H1 (cell line): ENCODE measurements at regions not wholly inside any gene's neighbourhood (a gene's known extent, or its start where the extent isn't known, plus 50 kb on each side); places are given as distances from the start of the nearest gene placed in this dataset.

Experiments used
- CTCF ChIA-PET: fragments of 300-600 bp; sonication (Branson Sonifier 250); formaldehyde crosslinking; loops from one replicate; lab custom pipeline; 2021; ENCODE audit not compliant: partially characterized antibody; lab: Charles Lee
- POLR2A ChIA-PET: fragments of 300-600 bp; sonication (Branson Sonifier 250); formaldehyde crosslinking; loops from one replicate; lab custom pipeline; 2021; ENCODE audit warnings: inconsistent platforms; ENCODE audit not compliant: partially characterized antibody; lab: Charles Lee
- DNase-seq, 2 experiments: peaks; one replicate each; pipeline versions ENCODE4 v3.0.0 to v3.0.0-alpha.2; 2010 to 2022; ENCODE audit warnings: low spot score in 2 of 2, low read depth in 1 of 2, mixed read lengths in 1 of 2
- FAIRE-seq: peaks from 2 replicates; lab custom pipeline; 2011; peaks lifted over from hg19 to GRCh38; lab: Jason Lieb, UNC
- H2AFZ ChIP-seq: 2 replicates; pipeline ENCODE4 v1.8.1; 2012; ENCODE audit warnings: low read length, inconsistent platforms
- H2AK5ac ChIP-seq: 2 replicates; pipeline ENCODE4 v1.6.1; 2013; ENCODE audit warnings: low read depth, low read length
- H2BK120ac ChIP-seq: replicated peaks from 2 replicates; pipeline ENCODE3; 2013; ENCODE audit warnings: low read depth, low read length, inconsistent platforms
- H2BK12ac ChIP-seq: 2 replicates; pipeline ENCODE4 v1.6.1; 2013; ENCODE audit warnings: low read depth, low read length
- H2BK15ac ChIP-seq: 2 replicates; pipeline ENCODE4 v1.6.1; 2013; ENCODE audit warnings: low read length
- H2BK20ac ChIP-seq: 2 replicates; pipeline ENCODE4 v1.6.1; 2013; ENCODE audit warnings: low read length
- H2BK5ac ChIP-seq: 2 replicates; pipeline ENCODE4 v1.6.1; 2013; ENCODE audit warnings: low read depth, low read length
- H3K14ac ChIP-seq: 2 replicates; pipeline ENCODE4 v1.6.1; 2013; ENCODE audit warnings: inconsistent platforms; ENCODE audit not compliant: insufficient read length
- H3K18ac ChIP-seq: 2 replicates; pipeline ENCODE4 v1.6.1; 2013; ENCODE audit warnings: low read length; ENCODE audit errors: extremely low read depth
- H3K23ac ChIP-seq: 2 replicates; pipeline ENCODE4 v1.6.1; 2013; ENCODE audit warnings: inconsistent platforms; ENCODE audit not compliant: insufficient read length
- H3K23me2 ChIP-seq: 2 replicates; pipeline ENCODE4 v1.6.1; 2013; ENCODE audit warnings: low read depth, low read length
- H3K27ac ChIP-seq: 2 replicates; pipeline ENCODE4 v1.6.1; 2011; ENCODE audit warnings: low read depth, low read length, inconsistent platforms
- H3K27me3 ChIP-seq, 4 experiments: replicated peaks in 1 of 4; 1 replicate in 1 of 4; 2 replicates in 3 of 4; pipeline versions ENCODE4 v1.6.1 to v1.8.1; 2011 to 2013; ENCODE audit warnings: low read length in 3 of 4, mild to moderate bottlenecking in 3 of 4, inconsistent platforms in 2 of 4, mixed read lengths in 2 of 4, moderate library complexity in 1 of 4; ENCODE audit not compliant: control insufficient read depth in 3 of 4, insufficient read depth in 3 of 4; ENCODE audit errors: extremely low read depth in 1 of 4
- H3K36me3 ChIP-seq, 4 experiments: 2 replicates each; pipeline versions ENCODE4 v1.6.1 to v1.8.1; 2011 to 2013; ENCODE audit warnings: mild to moderate bottlenecking in 4 of 4, low read length in 3 of 4, moderate library complexity in 2 of 4, control low read depth in 1 of 4, inconsistent platforms in 1 of 4; ENCODE audit not compliant: insufficient read depth in 4 of 4, control insufficient read depth in 2 of 4
- H3K4ac ChIP-seq: replicated peaks from 2 replicates; pipeline ENCODE3; 2013; ENCODE audit warnings: low read length, low read depth, mixed read lengths, inconsistent platforms; ENCODE audit not compliant: insufficient read length
- H3K4me1 ChIP-seq, 4 experiments: replicated peaks in 1 of 4; 1 replicate in 1 of 4; 2 replicates in 3 of 4; pipeline versions ENCODE4 v1.6.1 to v1.8.1; 2011 to 2013; ENCODE audit warnings: low read length in 3 of 4, inconsistent platforms in 2 of 4, mixed read lengths in 1 of 4; ENCODE audit not compliant: insufficient read depth in 4 of 4, control insufficient read depth in 3 of 4
- H3K4me2 ChIP-seq, 2 experiments: 2 replicates each; pipeline versions ENCODE4 v1.6.1 to v1.8.1; 2011 to 2013; ENCODE audit warnings: low read depth in 2 of 2, low read length in 2 of 2, control low read depth in 1 of 2, inconsistent platforms in 1 of 2, mild to moderate bottlenecking in 1 of 2; ENCODE audit not compliant: insufficient read depth in 1 of 2
- H3K4me3 ChIP-seq, 4 experiments: fragments of 200-600, 300-600 bp in 1 of 4; sonication (generic), shearing (Covaris generic), sonication (Bioruptor Twin) in 1 of 4; 2 replicates each; pipeline versions ENCODE4 v1.5.1 to v1.8.1; 2011 to 2016; ENCODE audit warnings: low read length in 4 of 4, low read depth in 3 of 4, control low read depth in 2 of 4, inconsistent platforms in 2 of 4, mild to moderate bottlenecking in 2 of 4, mixed read lengths in 1 of 4, moderate library complexity in 1 of 4; ENCODE audit not compliant: insufficient read depth in 2 of 4; ENCODE audit errors: extremely low read depth in 1 of 4
- H3K56ac ChIP-seq: replicated peaks from 2 replicates; pipeline ENCODE3; 2013; ENCODE audit warnings: low read depth, mild to moderate bottlenecking, mixed read lengths, low read length, inconsistent platforms; ENCODE audit not compliant: insufficient read length
- H3K79me1 ChIP-seq: 2 replicates; pipeline ENCODE4 v1.6.1; 2013; ENCODE audit warnings: low read depth, low read length, control low read depth
- H3K79me2 ChIP-seq, 2 experiments: 2 replicates each; pipeline versions ENCODE4 v1.6.1 to v1.8.1; 2012 to 2013; ENCODE audit warnings: low read length in 2 of 2, mild to moderate bottlenecking in 2 of 2, inconsistent platforms in 1 of 2; ENCODE audit not compliant: insufficient read depth in 2 of 2, control insufficient read depth in 1 of 2
- H3K9ac ChIP-seq, 4 experiments: replicated peaks in 1 of 4; 1 replicate in 1 of 4; 2 replicates in 3 of 4; pipeline versions ENCODE4 v1.6.1 to v1.8.1; 2011 to 2013; ENCODE audit warnings: low read depth in 3 of 4, low read length in 3 of 4, control low read depth in 2 of 4, mild to moderate bottlenecking in 2 of 4, moderate library complexity in 2 of 4, inconsistent platforms in 1 of 4; ENCODE audit errors: extremely low read depth in 1 of 4
- H3K9me3 ChIP-seq, 2 experiments: 2 replicates each; pipeline versions ENCODE4 v1.6.1 to v1.8.1; 2012 to 2013; ENCODE audit warnings: mild to moderate bottlenecking in 2 of 2, moderate library complexity in 2 of 2, control low read depth in 1 of 2, inconsistent platforms in 1 of 2, low read depth in 1 of 2, low read length in 1 of 2, mixed read lengths in 1 of 2; ENCODE audit not compliant: insufficient read depth in 2 of 2
- H4K20me1 ChIP-seq, 2 experiments: replicated peaks in 1 of 2; 2 replicates each; pipeline versions ENCODE3 to v1.8.1; 2011 to 2013; ENCODE audit warnings: inconsistent platforms in 2 of 2, low read length in 2 of 2, mild to moderate bottlenecking in 1 of 2; ENCODE audit not compliant: insufficient read depth in 2 of 2, control insufficient read depth in 1 of 2
- H4K5ac ChIP-seq: 2 replicates; pipeline ENCODE4 v1.6.1; 2013; ENCODE audit warnings: low read length, low read depth, mixed read lengths, inconsistent platforms; ENCODE audit not compliant: insufficient read length
- H4K8ac ChIP-seq: 2 replicates; pipeline ENCODE4 v1.8.0; 2013; ENCODE audit warnings: mild to moderate bottlenecking, moderate library complexity, low read length, inconsistent platforms; ENCODE audit not compliant: insufficient read depth; ENCODE audit errors: extremely low read depth
- H4K91ac ChIP-seq: replicated peaks from 2 replicates; pipeline ENCODE3; 2013; ENCODE audit warnings: low read length, mixed read lengths, inconsistent platforms; ENCODE audit not compliant: insufficient read length
- BCL11A ChIP-seq, 2 experiments: IDR thresholded peaks; one replicate each; pipeline ENCODE4 v1.6.1; 2011; ENCODE audit warnings: low read depth in 2 of 2, low read length in 2 of 2, mild to moderate bottlenecking in 2 of 2
- CBX8 ChIP-seq: fragments of 300-800, 300-1000 bp; sonication (generic); IDR thresholded peaks from 2 replicates; pipeline ENCODE4 v1.7.1; 2016; ENCODE audit warnings: low read depth, low read length, borderline replicate concordance
- CTBP2 ChIP-seq: IDR thresholded peaks from 2 replicates; pipeline ENCODE4 v1.7.0; 2011; ENCODE audit warnings: borderline replicate concordance, mild to moderate bottlenecking, moderate library complexity, mixed read lengths, low read length; ENCODE audit not compliant: insufficient read depth, insufficient read length
- GABPA ChIP-seq: IDR thresholded peaks from 2 replicates; pipeline ENCODE4 v1.6.1; 2011; ENCODE audit warnings: mild to moderate bottlenecking, low read length, moderate library complexity, borderline replicate concordance; ENCODE audit not compliant: insufficient read depth
- GTF2F1 ChIP-seq: IDR thresholded peaks from 2 replicates; pipeline ENCODE4 v1.6.1; 2012; ENCODE audit warnings: low read depth, low read length, improper control_type of control experiment, borderline replicate concordance
- KDM1A ChIP-seq: fragments of 200-600, 300-600 bp; sonication (generic); IDR thresholded peaks from 2 replicates; pipeline ENCODE4 v1.7.1; 2016; ENCODE audit warnings: mild to moderate bottlenecking, low read length, borderline replicate concordance
- SP1 ChIP-seq: IDR thresholded peaks from 2 replicates; pipeline ENCODE4 v1.6.1; 2011; ENCODE audit warnings: low read depth, low read length
- WGBS, 2 experiments: shearing (Covaris generic) in 1 of 2; methylation state at CpG; one replicate each; pipeline versions ENCODE4 v1.1.6 to v1.1.7; 2013 to 2015; ENCODE audit warnings: low lambda C conversion rate in 2 of 2, mixed read lengths in 2 of 2, inconsistent platforms in 1 of 2, low coverage in 1 of 2, missing lambda C conversion rate in 1 of 2; ENCODE audit not compliant: insufficient replicate concordance in 2 of 2, insufficient coverage in 1 of 2, insufficient read length in 1 of 2; ENCODE audit errors: extremely low coverage in 1 of 2, missing lambda C conversion rate in 1 of 2; 5-methylcytosine and 5-hydroxymethylcytosine counted together

GRCh38 chr3:182521339-182521738, 272.0 kb upstream of the ATP11B start:
- Histone ChIP-seq H3K23me2 (no peaks in the 10 kb centered on the region), H2BK120ac (no peak overlapping the region), H3K56ac (no peak overlapping the region), H3K23ac (no peak overlapping the region), H3K27me3 (no peaks in the 10 kb centered on the region), H2BK5ac (no peak overlapping the region), H4K91ac (no peak overlapping the region), H2BK12ac (no peak overlapping the region), H3K14ac (no peak overlapping the region), H2AFZ (no peak overlapping the region), H3K4me1 (0 out of 7 replicates have a peak, but pooled peaks cover 0 to 4% (median 0%) of the 10 kb centered on the region in 4 experiments), H3K36me3 (no peaks in the 10 kb centered on the region), H4K20me1 (no peaks in the 10 kb centered on the region), H3K18ac (no peak overlapping the region), H3K9ac (no peak overlapping the region), H2AK5ac (no peak overlapping the region), H3K79me1 (no peaks in the 10 kb centered on the region), H2BK15ac (no peak overlapping the region), H3K9me3 (no peaks in the 10 kb centered on the region), H3K79me2 (no peaks in the 10 kb centered on the region), H3K4me2 (no peak overlapping the region), H4K8ac (no peak overlapping the region), H3K27ac (no peak overlapping the region), H3K4me3 (no peak overlapping the region), H2BK20ac (no peak overlapping the region), H4K5ac (no peak overlapping the region), H3K4ac (no peak overlapping the region)
- POLR2A ChIA-PET: no interaction called here
- DNase-seq (no peak), FAIRE-seq (no peak)
- 82% methylated on average over 3 of the region's 3 CpGs; no CpG with 5 or more reads in 1 of the 2 experiments for WGBS, 2 experiments
- TF ChIP-seq GTF2F1: no peak
- no peak for TF ChIP-seq BCL11A (IDR thresholded peaks at IDR 0.05; ENCODE audit: low read depth in 2 of 2, low read length in 2 of 2)
- no peak for TF ChIP-seq GABPA
- no peak for TF ChIP-seq KDM1A
- TF ChIP-seq SP1: no peak
- TF ChIP-seq CTBP2: no peak
- no peak for TF ChIP-seq CBX8
- CTCF ChIA-PET: interaction anchor here (0.6 to 1.8 kb wide), 4 partner anchors 11 to 1717 kb away, joined by 3 to 6 read pairs (median 3); no protein-coding TSS in a partner anchor
